ENCODE measurements at regions not wholly inside any gene's neighbourhood (a gene's known extent, or its start where the extent isn't known, plus 50 kb on each side); places are given as distances from the start of the nearest gene placed in this dataset.

DNA sequence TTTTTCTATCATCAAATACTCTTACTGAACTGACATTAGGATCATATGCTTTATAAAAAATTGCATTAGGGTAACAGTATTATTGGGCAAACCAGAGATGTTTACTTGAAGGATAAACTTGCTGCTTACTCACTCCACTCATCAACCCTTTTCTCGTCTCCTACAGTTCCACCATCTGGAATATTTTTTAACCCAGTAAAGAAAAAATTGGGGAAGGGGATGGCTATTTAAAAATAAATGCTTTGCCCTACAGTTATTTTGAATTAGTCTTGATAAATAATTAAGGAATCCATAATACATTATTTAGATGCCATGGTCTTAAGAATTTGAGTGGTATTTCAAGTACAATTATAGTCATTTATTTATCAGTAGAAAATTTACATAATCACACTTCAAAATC lies 225.8 kb downstream of the MEF2C start:
- Histone ChIP-seq H3K4me3 (ENCODE audit: low read depth, low read length) (no peak overlapping the region), H3K27ac (no peak overlapping the region), H3K36me3 (replicated peaks) (no peaks in the 10 kb centered on the region), H3K27me3 (replicated peaks) (peaks cover 23% of the 10 kb centered on the region)
- no peak for TF ChIP-seq CTCF (IDR thresholded peaks at IDR 0.05; ENCODE audit: low read depth, low read length, missing control alignments)
- in situ Hi-C loops (cut with HindIII; ENCODE audit: low pct_ligation_motif_present, low sequenced_read_pairs): no loop called here
- no peak for DNase-seq

DNA sequence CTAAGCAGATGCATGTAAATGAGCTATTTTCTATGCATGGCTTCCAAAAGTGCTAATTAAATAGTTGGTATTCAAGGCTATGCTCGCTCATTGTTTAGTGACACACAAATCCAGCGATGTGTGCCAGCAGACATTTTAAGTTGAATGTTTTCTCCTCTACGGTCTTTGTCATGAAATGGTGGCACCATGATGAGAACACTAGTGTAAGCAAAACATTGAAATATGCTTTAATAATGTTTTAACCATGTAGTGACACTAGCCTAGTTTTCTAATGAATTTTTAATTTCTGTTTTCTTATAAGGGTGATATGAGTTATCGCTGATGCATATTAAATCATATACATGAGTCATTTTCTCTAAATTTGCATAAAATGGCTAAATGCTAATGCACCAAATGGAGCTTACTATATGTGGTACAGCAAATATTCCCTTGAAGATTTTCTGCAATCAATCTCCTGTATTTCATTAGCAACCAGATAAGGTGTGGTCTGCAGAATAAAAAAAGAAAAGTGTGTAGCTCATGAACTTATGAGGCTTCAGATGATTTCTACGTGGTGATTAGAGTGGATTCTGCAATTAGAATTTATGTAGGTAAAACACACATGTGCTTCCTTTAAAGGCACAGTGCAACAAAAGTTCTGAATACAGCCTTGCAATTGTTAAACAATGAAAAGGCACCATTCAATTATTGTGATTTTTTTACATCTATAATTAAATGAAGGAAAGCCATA lies 226.6 kb downstream of the MEF2C start:
- in situ Hi-C loops (cut with HindIII; ENCODE audit: low pct_ligation_motif_present, low sequenced_read_pairs): no loop called here
- Histone ChIP-seq H3K27ac (no peak overlapping the region), H3K27me3 (replicated peaks) (peaks cover 17% of the 10 kb centered on the region), H3K36me3 (replicated peaks) (no peaks in the 10 kb centered on the region), H3K4me3 (ENCODE audit: low read depth, low read length) (no peak overlapping the region)
- no peak for DNase-seq
- no peak for TF ChIP-seq CTCF (IDR thresholded peaks at IDR 0.05; ENCODE audit: low read depth, low read length, missing control alignments)

GRCh38 chr5:88653471-88653870 lies 229.5 kb downstream of the MEF2C start:
- no peak for TF ChIP-seq CTCF (IDR thresholded peaks at IDR 0.05; ENCODE audit: low read depth, low read length, missing control alignments)
- no peaks in the 10 kb centered on the region for H3K27me3 ChIP-seq (replicated peaks)
- H3K36me3 ChIP-seq (replicated peaks): no peaks in the 10 kb centered on the region
- H3K4me3 ChIP-seq (ENCODE audit: low read depth, low read length): no peak overlapping the region
- in situ Hi-C loops (cut with HindIII; ENCODE audit: low pct_ligation_motif_present, low sequenced_read_pairs): no loop called here
- no peak for DNase-seq
- no peak overlapping the region for H3K27ac ChIP-seq

DNA sequence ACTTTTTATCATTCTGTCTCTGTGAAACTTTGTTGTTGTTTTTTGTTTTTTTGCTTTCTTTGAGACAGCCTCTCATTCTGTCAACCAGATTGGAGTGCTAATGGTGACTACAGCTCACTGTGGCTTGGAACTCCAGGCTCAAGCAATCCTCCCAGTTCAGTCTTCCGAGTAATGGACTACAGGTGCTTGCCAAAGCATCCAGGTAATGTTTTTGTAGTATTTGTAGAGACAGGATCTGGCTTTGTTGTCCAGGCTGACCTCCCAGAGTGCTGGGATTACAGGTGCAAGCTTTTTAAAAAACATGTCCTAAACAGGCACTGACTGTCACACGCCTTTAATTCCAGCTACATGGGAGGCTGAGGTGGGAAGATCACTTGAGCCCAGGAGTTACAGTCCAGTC lies 235.1 kb downstream of the MEF2C start:
- DNase-seq: no peak

GRCh38 chr5:88646866-88647265 lies 236.1 kb downstream of the MEF2C start:
- Histone ChIP-seq H3K4me3 (ENCODE audit: low read depth, low read length) (no peak overlapping the region), H3K36me3 (replicated peaks) (no peaks in the 10 kb centered on the region), H3K27ac (no peak overlapping the region), H3K27me3 (replicated peaks) (no peaks in the 10 kb centered on the region)
- no peak for DNase-seq
- in situ Hi-C loops (cut with HindIII; ENCODE audit: low pct_ligation_motif_present, low sequenced_read_pairs): no loop called here
- no peak for TF ChIP-seq CTCF (IDR thresholded peaks at IDR 0.05; ENCODE audit: low read depth, low read length, missing control alignments)

More for the DNA sequence above, 235.1 kb downstream of the MEF2C start:
- Histone ChIP-seq H3K27ac (no peak overlapping the region), H3K36me3 (replicated peaks) (no peaks in the 10 kb centered on the region), H3K4me3 (ENCODE audit: low read depth, low read length) (no peak overlapping the region), H3K27me3 (replicated peaks) (no peaks in the 10 kb centered on the region)
- TF ChIP-seq CTCF (IDR thresholded peaks at IDR 0.05; ENCODE audit: low read depth, low read length, missing control alignments): no peak
- in situ Hi-C loops (cut with HindIII; ENCODE audit: low pct_ligation_motif_present, low sequenced_read_pairs): no loop called here

GRCh38 chr5:88644676-88645075 lies 238.3 kb downstream of the MEF2C start:
- DNase-seq: no peak
- Histone ChIP-seq H3K4me3 (ENCODE audit: low read depth, low read length) (no peak overlapping the region), H3K27ac (no peak overlapping the region), H3K27me3 (replicated peaks) (no peaks in the 10 kb centered on the region), H3K36me3 (replicated peaks) (no peaks in the 10 kb centered on the region)
- TF ChIP-seq CTCF (IDR thresholded peaks at IDR 0.05; ENCODE audit: low read depth, low read length, missing control alignments): no peak
- in situ Hi-C loops (cut with HindIII; ENCODE audit: low pct_ligation_motif_present, low sequenced_read_pairs): no loop called here

All from brain microvascular endothelial cell (primary cell).